HUES64 (cell line): ENCODE measurements at regions not wholly inside any gene's neighbourhood (a gene's known extent, or its start where the extent isn't known, plus 50 kb on each side); places are given as distances from the start of the nearest gene placed in this dataset.
A peak's percentile ranks its signal among the peaks of the same experiment; 100 is the strongest.

Source experiments
- H3K27ac ChIP-seq: 2 replicates; pipeline ENCODE4 v1.7.0; 2013; ENCODE audit warnings: low read depth, low read length, inconsistent platforms
- H3K27me3 ChIP-seq: 2 replicates; pipeline ENCODE4 v1.6.1; 2013; ENCODE audit warnings: mild to moderate bottlenecking, low read length; ENCODE audit not compliant: insufficient read depth
- H3K36me3 ChIP-seq: 2 replicates; pipeline ENCODE4 v1.6.1; 2013; ENCODE audit warnings: mild to moderate bottlenecking, low read length; ENCODE audit not compliant: insufficient read depth
- H3K4me1 ChIP-seq: 2 replicates; pipeline ENCODE4 v1.6.1; 2013; ENCODE audit warnings: mild to moderate bottlenecking, low read length, moderate library complexity; ENCODE audit not compliant: insufficient read depth
- H3K4me3 ChIP-seq: 2 replicates; pipeline ENCODE4 v1.5.1; 2013; ENCODE audit warnings: mild to moderate bottlenecking, low read length, moderate library complexity
- H3K9ac ChIP-seq: 2 replicates; pipeline ENCODE4 v1.6.1; 2013; ENCODE audit warnings: mild to moderate bottlenecking, low read depth, low read length
- H3K9me3 ChIP-seq: 2 replicates; pipeline ENCODE4 v1.6.1; 2013; ENCODE audit warnings: low read depth, low read length; ENCODE audit not compliant: insufficient read depth
- WGBS: fragments of 150-250, 120-280 bp; methylation state at CpG from one replicate; pipeline ENCODE4 v1.1.7; 2013; ENCODE audit warnings: missing lambda C conversion rate; 5-methylcytosine and 5-hydroxymethylcytosine counted together

- H3K9ac ChIP-seq = peak overlapping the region; percentile 26; the same call in 1 of the 2 replicates
- peaks cover 31% of the 10 kb centered on the region for H3K4me1 ChIP-seq
- no peaks in the 10 kb centered on the region for H3K36me3 ChIP-seq
- peaks cover 67% of the 10 kb centered on the region for H3K27me3 ChIP-seq
- peaks cover 13% of the 10 kb centered on the region; the same call in 1 of the 2 replicates for H3K9me3 ChIP-seq
- no peak overlapping the region for H3K27ac ChIP-seq
- H3K4me3 ChIP-seq = peak overlapping the region; percentile 68
- WGBS = under 1% methylated on average over 39 of the region's 39 CpGs
Observed at GRCh38 chr4:183797011-183797444, 108.1 kb upstream of the STOX2 start.

- Histone ChIP-seq H3K4me1 (peaks cover 32% of the 10 kb centered on the region), H3K4me3 (peak overlapping the region; percentile 68), H3K9ac (peak overlapping the region; percentile 26; the same call in 1 of the 2 replicates), H3K27me3 (peaks cover 68% of the 10 kb centered on the region), H3K27ac (no peak overlapping the region), H3K9me3 (peaks cover 13% of the 10 kb centered on the region; the same call in 1 of the 2 replicates), H3K36me3 (no peaks in the 10 kb centered on the region)
- WGBS = under 1% methylated on average over 105 of the region's 105 CpGs
Observed at GRCh38 chr4:183797445-183798300, 107.4 kb upstream of the STOX2 start.

GRCh38 chr4:183798301-183799253, 106.5 kb upstream of the STOX2 start:
- peak overlapping the region; percentile 68 for H3K4me3 ChIP-seq
- under 1% methylated on average over 64 of the region's 65 CpGs for WGBS

GRCh38 chr4:183801457-183802165, 103.5 kb upstream of the STOX2 start:
- H3K27me3 ChIP-seq = peaks cover 55% of the 10 kb centered on the region
- no peaks in the 10 kb centered on the region for H3K36me3 ChIP-seq
- no peaks in the 10 kb centered on the region for H3K9me3 ChIP-seq
- H3K4me1 ChIP-seq = peaks cover 32% of the 10 kb centered on the region
- 57% methylated on average over 8 of the region's 8 CpGs for WGBS
- no peak overlapping the region for H3K27ac ChIP-seq
- no peak overlapping the region for H3K4me3 ChIP-seq
- H3K9ac ChIP-seq = no peak overlapping the region

More at GRCh38 chr4:183798301-183799253, 106.5 kb upstream of the STOX2 start:
- H3K36me3 ChIP-seq = no peaks in the 10 kb centered on the region
- no peak overlapping the region for H3K27ac ChIP-seq
- peaks cover 68% of the 10 kb centered on the region for H3K27me3 ChIP-seq
- peaks cover 13% of the 10 kb centered on the region; the same call in 1 of the 2 replicates for H3K9me3 ChIP-seq
- H3K9ac ChIP-seq = peak overlapping the region; percentile 26; the same call in 1 of the 2 replicates
- H3K4me1 ChIP-seq = peaks cover 32% of the 10 kb centered on the region

GRCh38 chr4:183806341-183806740, 98.8 kb upstream of the STOX2 start:
- H3K27ac ChIP-seq = no peak overlapping the region
- H3K9ac ChIP-seq = no peak overlapping the region
- no peaks in the 10 kb centered on the region for H3K36me3 ChIP-seq
- 91% methylated on average over 11 of the region's 11 CpGs for WGBS
- peaks cover 8% of the 10 kb centered on the region for H3K4me1 ChIP-seq
- no peak overlapping the region for H3K4me3 ChIP-seq
- H3K9me3 ChIP-seq = no peaks in the 10 kb centered on the region
- H3K27me3 ChIP-seq = peaks cover 8% of the 10 kb centered on the region

GRCh38 chr4:183807420-183808096, 97.5 kb upstream of the STOX2 start:
- Histone ChIP-seq H3K36me3 (no peaks in the 10 kb centered on the region), H3K9ac (no peak overlapping the region), H3K27me3 (no peaks in the 10 kb centered on the region), H3K4me1 (no peaks in the 10 kb centered on the region), H3K9me3 (no peaks in the 10 kb centered on the region), H3K27ac (no peak overlapping the region), H3K4me3 (no peak overlapping the region)
- WGBS = 85% methylated on average over 19 of the region's 19 CpGs

GRCh38 chr4:183808097-183808456, 97.0 kb upstream of the STOX2 start:
- H3K4me1 ChIP-seq = no peaks in the 10 kb centered on the region
- no peak overlapping the region for H3K27ac ChIP-seq
- H3K9me3 ChIP-seq = no peaks in the 10 kb centered on the region
- H3K27me3 ChIP-seq = no peaks in the 10 kb centered on the region
- WGBS = 85% methylated on average over 9 of the region's 9 CpGs
- H3K36me3 ChIP-seq = no peaks in the 10 kb centered on the region
- H3K4me3 ChIP-seq = no peak overlapping the region
- H3K9ac ChIP-seq = no peak overlapping the region

GRCh38 chr4:183812567-183812966, 92.5 kb upstream of the STOX2 start:
- Histone ChIP-seq H3K36me3 (no peaks in the 10 kb centered on the region), H3K9me3 (no peaks in the 10 kb centered on the region), H3K4me3 (no peak overlapping the region), H3K27ac (no peak overlapping the region), H3K9ac (no peak overlapping the region), H3K4me1 (no peaks in the 10 kb centered on the region), H3K27me3 (no peaks in the 10 kb centered on the region)
- 95% methylated on average over 1 of the region's 1 CpG for WGBS

- no peaks in the 10 kb centered on the region for H3K27me3 ChIP-seq
- H3K36me3 ChIP-seq = no peaks in the 10 kb centered on the region
- H3K4me3 ChIP-seq = no peak overlapping the region
- no peaks in the 10 kb centered on the region for H3K4me1 ChIP-seq
- H3K9me3 ChIP-seq = no peaks in the 10 kb centered on the region
- 91% methylated on average over 4 of the region's 5 CpGs for WGBS
- no peak overlapping the region for H3K27ac ChIP-seq
- H3K9ac ChIP-seq = no peak overlapping the region
Observed at GRCh38 chr4:183814461-183814860, 90.6 kb upstream of the STOX2 start.

- H3K4me1 ChIP-seq = no peaks in the 10 kb centered on the region
- 93% methylated on average over 6 of the region's 6 CpGs for WGBS
- no peak overlapping the region for H3K27ac ChIP-seq
- no peak overlapping the region for H3K9ac ChIP-seq
- H3K9me3 ChIP-seq = no peaks in the 10 kb centered on the region
- H3K27me3 ChIP-seq = no peaks in the 10 kb centered on the region
- H3K4me3 ChIP-seq = no peak overlapping the region
- no peaks in the 10 kb centered on the region for H3K36me3 ChIP-seq
Observed at GRCh38 chr4:183816077-183816476, 89.0 kb upstream of the STOX2 start.
